GM19468 (cell line): ENCODE measurements at regions not wholly inside any gene's neighbourhood (a gene's known extent, or its start where the extent isn't known, plus 50 kb on each side); places are given as distances from the start of the nearest gene placed in this dataset.

Experiments used
- ATAC-seq: cut with Tn5 transposase; IDR thresholded peaks from one replicate; pipeline ENCODE4 v1.9.1; 2021; ENCODE audit warnings: mild to moderate bottlenecking, moderate library complexity, moderate number of reproducible peaks; ENCODE audit not compliant: unreplicated experiment; ENCODE audit errors: extremely low read depth

GRCh38 chr10:28849821-28850220 lies 172.5 kb downstream of the BAMBI start:
- no peak for ATAC-seq

- ATAC-seq = no peak
Observed at GRCh38 chr10:28850784-28851183, 173.5 kb downstream of the BAMBI start.

GRCh38 chr10:28853195-28853594 lies 175.9 kb downstream of the BAMBI start:
- no peak for ATAC-seq

- ATAC-seq = no peak
Observed at GRCh38 chr10:28857164-28857563, 179.8 kb downstream of the BAMBI start.

GRCh38 chr10:28858646-28859045 lies 181.3 kb downstream of the BAMBI start:
- no peak for ATAC-seq

- ATAC-seq = no peak
Observed at GRCh38 chr10:28859791-28860190, 182.5 kb downstream of the BAMBI start.

- ATAC-seq = no peak
Observed at GRCh38 chr10:28862219-28862618, 184.9 kb downstream of the BAMBI start.

- no peak for ATAC-seq
Observed at GRCh38 chr10:28869606-28870201, 192.4 kb downstream of the BAMBI start.

GRCh38 chr10:28871665-28872064 lies 194.3 kb downstream of the BAMBI start:
- ATAC-seq = no peak

- no peak for ATAC-seq
Observed at GRCh38 chr10:28872587-28873165, 195.4 kb downstream of the BAMBI start.

- no peak for ATAC-seq
Observed at GRCh38 chr10:28873540-28873939, 196.2 kb downstream of the BAMBI start.

GRCh38 chr10:28874210-28874609 lies 196.9 kb downstream of the BAMBI start:
- no peak for ATAC-seq

- ATAC-seq = no peak
Observed at GRCh38 chr10:28875549-28876081, 198.3 kb downstream of the BAMBI start.

- ATAC-seq = no peak
Observed at GRCh38 chr10:28878236-28878970, 201.1 kb downstream of the BAMBI start.

GRCh38 chr10:28879246-28879645 lies 201.9 kb downstream of the BAMBI start:
- no peak for ATAC-seq

- ATAC-seq = no peak
Observed at GRCh38 chr10:28879875-28880682, 202.8 kb downstream of the BAMBI start.

- no peak for ATAC-seq
Observed at GRCh38 chr10:28880683-28880950, 203.3 kb downstream of the BAMBI start.

GRCh38 chr10:28881171-28881882 lies 204.0 kb downstream of the BAMBI start:
- ATAC-seq = no peak

GRCh38 chr10:28883741-28884423 lies 206.6 kb downstream of the BAMBI start:
- ATAC-seq = no peak
